ENCODE measurements at regions not wholly inside any gene's neighbourhood (a gene's known extent, or its start where the extent isn't known, plus 50 kb on each side); places are given as distances from the start of the nearest gene placed in this dataset.

GRCh38 chr13:40215747-40216146 is 450.7 kb downstream of the FOXO1 start:
- no peak for DNase-seq (ENCODE audit: low read depth)

- DNase-seq (ENCODE audit: low read depth): no peak
Measured at GRCh38 chr13:40217675-40218074, 448.8 kb downstream of the FOXO1 start.

DNA sequence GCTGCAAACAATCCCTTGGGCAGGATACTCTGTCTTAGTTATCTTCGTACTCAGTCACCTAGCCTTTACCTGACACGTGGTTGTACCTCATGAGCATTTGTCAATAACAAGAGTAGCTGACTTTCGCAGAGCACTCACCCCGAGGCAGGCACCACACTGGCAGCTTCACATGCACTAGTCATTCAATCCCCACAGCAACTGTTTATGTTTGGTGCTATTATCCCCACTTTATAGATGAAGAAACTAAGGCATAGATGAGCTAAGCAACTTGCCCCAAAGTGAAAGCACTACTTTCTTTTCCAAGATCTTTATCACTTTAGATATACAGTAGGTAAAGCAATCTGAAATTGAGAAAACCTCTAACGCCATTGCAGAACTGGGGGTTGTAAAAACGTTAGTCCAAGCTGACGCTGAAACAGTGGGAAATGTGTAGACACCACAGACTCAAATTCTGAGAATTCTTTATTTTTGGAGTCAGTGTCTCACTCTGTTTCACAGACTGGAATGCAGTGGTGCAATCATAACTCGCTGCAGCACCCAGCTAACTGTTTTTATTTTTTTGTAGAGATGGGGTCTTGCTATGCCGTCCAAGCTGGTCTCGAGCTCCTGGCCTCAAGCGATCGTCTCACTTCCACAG is 446.0 kb downstream of the FOXO1 start:
- DNase-seq (ENCODE audit: low read depth): no peak

DNA sequence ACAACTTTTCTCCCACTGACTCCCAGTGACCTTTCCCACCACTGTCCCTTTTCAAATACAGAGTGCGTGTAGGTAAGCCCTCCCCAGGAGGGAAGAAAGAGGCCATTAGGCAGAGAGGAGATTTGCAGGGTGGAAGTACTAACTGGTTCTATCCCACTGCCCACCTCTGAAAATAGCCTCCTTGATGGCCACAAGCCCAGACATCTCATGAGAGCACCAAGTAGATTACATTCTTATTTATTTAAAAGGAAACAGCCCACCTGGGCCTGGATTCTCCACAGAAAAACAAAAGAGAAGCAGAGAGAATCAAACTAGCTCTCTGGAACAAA is 445.3 kb downstream of the FOXO1 start:
- DNase-seq (ENCODE audit: low read depth): no peak

DNA sequence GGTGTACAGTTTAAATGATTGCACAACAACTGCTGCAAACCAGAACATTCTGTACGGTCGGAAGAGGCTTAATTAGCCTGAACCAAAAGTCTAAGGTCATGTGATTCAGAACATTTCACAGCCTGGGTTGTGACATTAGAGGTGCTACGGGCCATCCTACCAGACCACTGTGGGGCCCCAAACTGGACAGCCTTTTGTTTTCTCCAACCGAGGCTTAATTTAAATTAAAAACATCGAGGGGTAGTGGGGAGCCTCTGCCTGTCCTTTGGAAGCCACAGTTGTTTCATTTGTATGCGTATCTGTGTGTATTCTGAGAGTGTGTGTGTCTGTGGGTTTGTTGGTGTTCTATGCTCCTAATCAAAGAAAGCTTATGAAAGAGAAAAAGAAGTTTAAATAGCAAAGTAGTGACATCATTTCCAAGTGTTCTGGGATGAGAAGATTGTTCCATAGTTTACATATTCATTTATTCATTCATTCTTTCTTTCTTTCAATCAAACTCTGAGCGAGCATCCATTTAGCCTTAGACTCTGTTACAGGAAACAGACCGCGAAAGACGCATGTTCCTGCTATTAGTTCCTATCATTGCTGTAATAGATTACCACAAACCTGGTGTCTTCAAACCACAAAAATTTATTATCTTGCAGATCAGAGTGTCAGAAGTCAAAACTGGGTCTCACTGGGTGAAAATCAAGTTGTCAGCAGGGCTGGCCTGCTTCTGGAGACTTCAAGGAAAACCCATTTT is 444.8 kb downstream of the FOXO1 start:
- DNase-seq (ENCODE audit: low read depth): peak; percentile 79

GRCh38 chr13:40223585-40223984 is 442.9 kb downstream of the FOXO1 start:
- DNase-seq (ENCODE audit: low read depth): no peak

DNA sequence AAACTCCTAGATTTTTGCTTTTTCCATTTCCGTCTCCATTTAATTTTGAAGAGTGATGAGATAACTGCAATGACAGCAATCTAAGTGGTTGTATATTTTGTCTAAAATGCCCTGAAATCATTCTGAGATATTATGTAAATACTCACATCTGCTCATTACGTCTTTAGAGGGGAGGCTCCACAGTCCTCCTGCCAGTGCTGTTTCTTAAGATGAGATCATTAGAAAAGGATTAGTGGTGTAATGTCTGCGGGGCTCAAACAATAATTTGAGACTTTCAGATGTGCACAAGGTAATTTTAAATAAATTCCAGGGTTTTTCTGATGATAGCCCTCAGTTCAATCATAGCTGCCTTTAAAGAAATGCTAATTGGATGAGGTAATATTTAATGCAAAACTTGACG is 437.9 kb downstream of the FOXO1 start:
- DNase-seq (ENCODE audit: low read depth): no peak

GRCh38 chr13:40228990-40229389 is 437.5 kb downstream of the FOXO1 start:
- no peak for DNase-seq (ENCODE audit: low read depth)

GRCh38 chr13:40230833-40231266 is 435.6 kb downstream of the FOXO1 start:
- DNase-seq (ENCODE audit: low read depth): peak; percentile 67

DNA sequence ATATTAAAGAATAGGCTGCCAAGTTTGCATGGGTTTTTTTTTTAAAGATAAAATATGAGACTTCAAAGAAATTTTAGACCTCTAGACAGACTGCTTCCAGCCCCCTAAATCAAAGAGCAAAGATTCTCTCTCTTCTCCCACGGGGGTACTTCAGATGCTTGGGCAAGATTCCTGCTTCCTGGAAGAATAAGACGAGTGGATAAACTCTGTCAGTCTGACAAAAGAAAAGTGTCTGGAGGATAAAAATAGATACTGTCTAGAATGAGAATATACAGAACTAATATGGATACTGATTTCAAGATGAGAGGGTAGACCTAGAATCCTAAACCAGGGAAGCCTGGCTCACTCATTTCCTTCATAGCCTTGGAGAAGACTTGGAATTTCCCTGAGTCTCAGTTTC is 435.1 kb downstream of the FOXO1 start:
- DNase-seq (ENCODE audit: low read depth): no peak

- no peak for DNase-seq (ENCODE audit: low read depth)
Measured at GRCh38 chr13:40231751-40232150, 434.7 kb downstream of the FOXO1 start.

DNA sequence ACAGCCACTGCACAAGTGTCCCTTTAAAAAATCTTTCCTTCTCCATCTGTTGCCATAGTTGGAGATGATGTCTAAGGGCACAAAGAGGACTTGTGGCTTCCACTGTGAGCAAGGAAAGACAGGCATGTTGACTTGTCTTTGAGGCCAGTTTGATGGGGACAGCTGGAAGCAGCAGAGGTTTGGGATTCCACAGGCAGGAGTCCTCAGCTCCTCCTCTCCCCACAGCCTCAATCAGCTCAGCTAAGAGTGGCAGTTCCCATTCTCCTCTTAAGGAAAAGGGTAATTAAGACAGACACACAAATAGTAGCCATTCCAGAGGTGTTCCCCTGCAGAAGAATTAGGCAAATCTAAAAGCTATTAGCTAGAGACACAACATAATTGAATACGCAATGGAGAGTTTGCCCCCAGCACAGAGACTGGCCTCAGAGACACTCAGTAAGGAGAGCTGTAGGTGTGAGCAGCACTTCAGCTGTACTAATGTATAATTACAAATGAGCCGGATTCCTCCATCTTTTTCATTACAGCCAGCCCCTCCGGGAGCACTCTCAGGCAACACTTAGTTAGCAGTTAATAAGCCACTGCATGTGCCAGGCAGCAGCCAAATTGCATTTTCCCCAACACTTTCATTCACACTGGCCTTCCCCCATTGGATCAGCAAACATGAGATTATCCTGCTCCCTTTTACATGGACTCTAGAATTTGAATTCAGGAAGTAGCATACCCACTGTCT is 434.0 kb downstream of the FOXO1 start:
- no peak for DNase-seq (ENCODE audit: low read depth)

DNA sequence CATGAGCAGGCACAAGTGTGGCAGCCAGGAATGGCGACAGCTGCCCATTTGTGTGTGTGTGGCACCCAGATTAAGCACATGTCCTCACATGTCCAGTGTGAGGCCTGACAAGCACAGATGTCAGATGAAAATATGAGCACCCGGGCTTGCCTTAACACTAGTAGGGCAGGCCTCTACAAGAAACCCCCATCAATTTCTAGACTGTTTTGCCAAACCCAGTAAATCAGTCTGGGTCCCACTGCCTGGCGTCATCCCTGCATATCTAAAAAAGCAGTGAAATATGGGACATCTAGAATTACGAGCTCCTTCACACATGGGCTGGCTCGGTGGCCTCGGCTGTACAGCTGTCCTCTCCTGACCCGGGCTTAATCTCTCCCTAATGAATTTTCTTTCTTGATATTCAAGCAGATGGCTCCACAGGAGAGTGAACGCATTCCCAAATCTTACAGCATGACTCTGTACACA is 432.7 kb downstream of the FOXO1 start:
- DNase-seq (ENCODE audit: low read depth): no peak

GRCh38 chr13:40235160-40235796 is 431.2 kb downstream of the FOXO1 start:
- peak; percentile 87 for DNase-seq (ENCODE audit: low read depth)

- no peak for DNase-seq (ENCODE audit: low read depth)
Measured at GRCh38 chr13:40236566-40237168, 429.8 kb downstream of the FOXO1 start.

GRCh38 chr13:40238761-40239160 is 427.7 kb downstream of the FOXO1 start:
- no peak for DNase-seq (ENCODE audit: low read depth)

DNA sequence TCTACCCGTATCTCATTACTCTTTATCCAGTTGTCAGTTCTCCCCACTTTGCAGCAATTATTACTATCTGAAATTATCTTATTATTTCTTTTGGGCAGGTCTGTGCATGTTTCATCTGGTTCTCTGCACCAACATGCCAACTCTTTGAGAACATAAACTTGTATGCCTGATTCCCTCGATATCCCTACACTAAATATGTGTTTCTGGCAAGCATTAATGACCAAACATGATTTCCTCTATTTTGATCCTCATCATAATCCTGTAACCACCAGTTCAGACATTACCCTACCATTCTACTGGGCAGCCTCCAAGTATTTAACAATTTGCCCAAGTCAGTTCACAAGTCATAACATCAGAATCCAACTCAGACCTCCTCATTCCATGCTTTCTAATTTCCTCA is 426.1 kb downstream of the FOXO1 start:
- DNase-seq (ENCODE audit: low read depth): no peak

DNA sequence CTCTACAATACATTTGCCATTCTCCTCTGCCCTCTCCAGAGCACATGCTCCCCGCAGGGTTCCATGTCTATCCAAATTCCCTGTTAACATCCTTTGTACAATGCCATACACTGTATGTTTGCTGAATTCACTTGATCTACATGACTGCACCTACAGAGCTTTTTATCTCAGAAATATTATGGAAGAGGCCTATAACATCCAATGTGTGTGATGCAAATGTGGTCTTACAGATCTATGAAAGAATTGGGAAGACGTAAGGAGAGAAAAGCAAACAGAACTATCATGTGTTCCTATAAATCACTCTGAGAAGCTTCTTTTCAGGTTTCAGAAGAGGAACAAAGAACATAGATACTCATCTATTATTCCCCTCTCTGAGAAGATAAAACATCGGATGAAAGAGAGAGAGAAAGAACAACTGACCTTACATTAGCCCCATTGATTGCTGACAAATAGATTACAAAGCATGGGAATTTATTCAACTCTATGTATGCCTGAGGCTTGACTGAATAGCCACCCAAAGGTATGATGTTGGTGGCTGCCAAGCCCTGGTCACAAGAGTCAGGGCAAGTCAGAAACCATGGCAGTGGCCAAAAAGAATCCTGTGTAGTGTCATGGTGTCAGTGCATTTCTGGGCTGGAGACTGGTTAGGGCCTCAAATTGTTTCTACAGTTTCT is 425.2 kb downstream of the FOXO1 start:
- DNase-seq (ENCODE audit: low read depth): no peak

- no peak for DNase-seq (ENCODE audit: low read depth)
Measured at GRCh38 chr13:40243047-40243446, 423.4 kb downstream of the FOXO1 start.

DNA sequence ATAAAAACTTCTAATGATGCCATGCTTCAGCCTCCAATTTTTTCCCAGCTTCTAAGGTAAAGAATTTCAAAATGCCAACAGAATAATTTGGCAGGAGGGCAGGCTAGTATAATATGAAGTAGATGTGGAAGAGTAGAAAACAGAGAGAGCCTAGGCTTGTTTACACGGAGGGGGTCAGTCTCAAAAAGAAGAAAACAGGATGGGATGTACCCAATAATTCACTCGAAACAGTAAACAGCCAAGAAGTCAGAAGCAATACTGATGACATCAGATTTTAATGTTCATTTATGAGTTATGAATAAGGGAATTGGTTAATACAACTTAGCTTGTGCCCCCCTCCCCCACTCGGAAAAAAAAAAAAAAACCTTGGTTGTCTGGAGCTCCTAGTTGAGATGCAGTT is 422.5 kb downstream of the FOXO1 start:
- DNase-seq (ENCODE audit: low read depth): no peak

GRCh38 chr13:40245567-40245966 is 420.9 kb downstream of the FOXO1 start:
- no peak for DNase-seq (ENCODE audit: low read depth)
